ENCODE measurements at regions not wholly inside any gene's neighbourhood (a gene's known extent, or its start where the extent isn't known, plus 50 kb on each side); places are given as distances from the start of the nearest gene placed in this dataset.

- no TSS peak for BruUV-seq (replicated peaks)
Measured at GRCh38 chr1:4601941-4602340, 52.5 kb upstream of the AJAP1 start.

GRCh38 chr1:4602462-4603294 is 51.7 kb upstream of the AJAP1 start:
- ATAC-seq (no peak), DNase-seq (ENCODE audit: low read depth, low spot score) (no peak)
- no peaks in the 10 kb centered on the region for H3K9me3 ChIP-seq (ENCODE audit: control insufficient read depth, insufficient read depth, low read depth, low read length)
- in situ Hi-C loops (cut with HindIII; ENCODE audit: low pct_unique_long_range_greater_than_20kb, low sequenced_read_pairs) (no loop called here), intact Hi-C loops (cut with micrococcal nuclease; ENCODE audit: unreplicated experiment) (no loop called here)
- BruUV-seq (replicated peaks): no TSS peak
- no peak overlapping the region for H3K27ac ChIP-seq (ENCODE audit: low read length)
- H3K36me3 ChIP-seq (ENCODE audit: control insufficient read depth, insufficient read depth, low read length): no peaks in the 10 kb centered on the region
- TF ChIP-seq POLR2AphosphoS5 (IDR thresholded peaks at IDR 0.05; ENCODE audit: low read depth, low read length): no peak
- POLR2A ChIA-PET: no interaction called here
- CTCF ChIA-PET: no interaction called here
- H3K4me1 ChIP-seq (ENCODE audit: control insufficient read depth, insufficient read depth, low read length): no peaks in the 10 kb centered on the region
- no peak overlapping the region for H3K4me3 ChIP-seq (ENCODE audit: low read depth in 2 of 2, low read length in 2 of 2)
- H3K27me3 ChIP-seq (ENCODE audit: control insufficient read depth, insufficient read depth, low read length): peaks cover 6% of the 10 kb centered on the region; the same call in 1 of the 2 replicates

More at GRCh38 chr1:4601941-4602340, 52.5 kb upstream of the AJAP1 start:
- POLR2A ChIA-PET: no interaction called here
- H3K36me3 ChIP-seq (ENCODE audit: control insufficient read depth, insufficient read depth, low read length): no peaks in the 10 kb centered on the region
- ATAC-seq: no peak
- intact Hi-C loops (cut with micrococcal nuclease; ENCODE audit: unreplicated experiment): no loop called here
- H3K9me3 ChIP-seq (ENCODE audit: control insufficient read depth, insufficient read depth, low read depth, low read length): no peaks in the 10 kb centered on the region
- no peak overlapping the region for H3K27ac ChIP-seq (ENCODE audit: low read length)
- in situ Hi-C loops (cut with HindIII; ENCODE audit: low pct_unique_long_range_greater_than_20kb, low sequenced_read_pairs): no loop called here
- DNase-seq (ENCODE audit: low read depth, low spot score): no peak
- no peak for TF ChIP-seq REST (IDR thresholded peaks at IDR 0.05; ENCODE audit: insufficient read depth in 1 of 2, low read depth in 2 of 2, low read length in 1 of 2)
- TF ChIP-seq TCF7L2 (IDR thresholded peaks at IDR 0.05; ENCODE audit: low read depth, low read length): no peak
- TF ChIP-seq CTCF (IDR thresholded peaks at IDR 0.05): no peak
- no peak for TF ChIP-seq SIN3A (IDR thresholded peaks at IDR 0.05; ENCODE audit: borderline replicate concordance, insufficient read depth, low read depth, low read length)
- TF ChIP-seq POLR2AphosphoS5 (IDR thresholded peaks at IDR 0.05; ENCODE audit: low read depth, low read length): no peak
- H3K4me3 ChIP-seq (ENCODE audit: low read depth in 2 of 2, low read length in 2 of 2): no peak overlapping the region
- no peaks in the 10 kb centered on the region for H3K4me1 ChIP-seq (ENCODE audit: control insufficient read depth, insufficient read depth, low read length)
- peaks cover 6% of the 10 kb centered on the region; the same call in 1 of the 2 replicates for H3K27me3 ChIP-seq (ENCODE audit: control insufficient read depth, insufficient read depth, low read length)
- CTCF ChIA-PET: no interaction called here

All from Panc1 (cell line).